Smooth muscle cell (in vitro differentiated cells): ENCODE measurements at regions not wholly inside any gene's neighbourhood (a gene's known extent, or its start where the extent isn't known, plus 50 kb on each side); places are given as distances from the start of the nearest gene placed in this dataset.

Experiments used
- DNase-seq: peaks from one replicate; lab custom pipeline; 2025; ENCODE audit not compliant: unreplicated experiment; lab: John Stamatoyannopoulos, UW
- H2AFZ ChIP-seq: fragments of 200-600 bp; sonication (generic); 2 replicates; pipeline ENCODE4 v1.6.0; 2016; ENCODE audit warnings: antibody characterized with exemption, low read depth, mild to moderate bottlenecking
- H3F3A ChIP-seq: fragments of 200-600 bp; sonication (generic); 2 replicates; pipeline ENCODE4 v1.6.0; 2017; ENCODE audit warnings: antibody characterized with exemption, low read depth
- H3K27ac ChIP-seq: fragments of 200-600 bp; sonication (generic); 2 replicates; pipeline ENCODE4 v1.5.1; 2016; ENCODE audit warnings: low read depth, mild to moderate bottlenecking
- H3K27me3 ChIP-seq: fragments of 200-600 bp; sonication (generic); 2 replicates; pipeline ENCODE4 v1.6.1; 2016; ENCODE audit warnings: low read depth, mild to moderate bottlenecking
- H3K36me3 ChIP-seq: fragments of 200-600 bp; sonication (generic); 2 replicates; pipeline ENCODE4 v1.5.1; 2016; ENCODE audit warnings: low read depth
- H3K4me1 ChIP-seq: fragments of 200-600 bp; sonication (generic); 2 replicates; pipeline ENCODE4 v1.5.1; 2016; ENCODE audit warnings: low read depth
- H3K4me2 ChIP-seq: fragments of 200-600 bp; sonication (generic); 2 replicates; pipeline ENCODE4 v1.6.0; 2016; ENCODE audit warnings: mild to moderate bottlenecking
- H3K4me3 ChIP-seq: fragments of 200-600 bp; sonication (generic); 2 replicates; pipeline ENCODE4 v1.5.1; 2016; ENCODE audit warnings: mild to moderate bottlenecking
- H3K79me2 ChIP-seq: fragments of 200-600 bp; sonication (generic); 2 replicates; pipeline ENCODE4 v1.6.0; 2016; ENCODE audit warnings: low read depth, mild to moderate bottlenecking
- H3K9ac ChIP-seq: fragments of 200-600 bp; sonication (generic); 2 replicates; pipeline ENCODE4 v1.6.0; 2016; ENCODE audit warnings: low read depth
- H3K9me3 ChIP-seq: fragments of 200-600 bp; sonication (generic); replicated peaks from 2 replicates; pipeline ENCODE4 v1.5.1; 2016; ENCODE audit warnings: low read depth
- H4K20me1 ChIP-seq: fragments of 200-600 bp; sonication (generic); 2 replicates; pipeline ENCODE4 v1.6.0; 2016; ENCODE audit warnings: low read depth
- WGBS: methylation state at CpG from one replicate; pipeline ENCODE4 v1.1.7; 2016; ENCODE audit warnings: low lambda C conversion rate; 5-methylcytosine and 5-hydroxymethylcytosine counted together
- TF ChIP-seq, protein P1 (sequence below): fragments of 200-600 bp; sonication (generic); IDR thresholded peaks from 2 replicates; pipeline ENCODE4 v1.5.1; 2017; ENCODE audit warnings: borderline replicate concordance, mild to moderate bottlenecking, antibody characterized with exemption; ENCODE audit not compliant: insufficient read depth, poor library complexity, severe bottlenecking

DNA sequence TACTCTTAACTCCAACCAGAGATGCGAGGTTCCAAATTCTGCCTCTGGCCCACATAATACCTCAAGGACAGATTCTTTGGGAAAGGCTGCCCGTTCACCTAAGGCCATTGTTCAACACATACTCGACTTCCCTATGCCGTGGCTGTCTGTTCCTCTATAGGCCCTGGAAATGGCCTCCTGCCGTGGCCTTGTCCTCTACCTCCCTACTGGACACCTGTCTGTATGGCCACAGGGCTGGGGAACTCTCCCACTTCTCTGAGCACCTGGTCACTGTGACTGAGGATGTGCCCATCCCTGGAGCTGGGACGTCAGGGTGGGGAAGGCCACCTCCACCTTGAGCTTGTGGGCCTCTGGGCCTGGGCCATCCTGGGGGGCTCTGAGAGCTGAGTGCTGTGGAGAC, 340.5 kb upstream of the B3GAT1 start:
- no peak for DNase-seq
- no peaks in the 10 kb centered on the region for H3K4me1 ChIP-seq
- no peak overlapping the region for H3K9ac ChIP-seq
- peaks cover 64% of the 10 kb centered on the region for H3K27me3 ChIP-seq
- H3K27ac ChIP-seq, result no peak overlapping the region
- no peaks in the 10 kb centered on the region for H3K36me3 ChIP-seq
- no peaks in the 10 kb centered on the region for H3F3A ChIP-seq
- no peak overlapping the region for H3K4me3 ChIP-seq
- TF ChIP-seq, protein P1, sequence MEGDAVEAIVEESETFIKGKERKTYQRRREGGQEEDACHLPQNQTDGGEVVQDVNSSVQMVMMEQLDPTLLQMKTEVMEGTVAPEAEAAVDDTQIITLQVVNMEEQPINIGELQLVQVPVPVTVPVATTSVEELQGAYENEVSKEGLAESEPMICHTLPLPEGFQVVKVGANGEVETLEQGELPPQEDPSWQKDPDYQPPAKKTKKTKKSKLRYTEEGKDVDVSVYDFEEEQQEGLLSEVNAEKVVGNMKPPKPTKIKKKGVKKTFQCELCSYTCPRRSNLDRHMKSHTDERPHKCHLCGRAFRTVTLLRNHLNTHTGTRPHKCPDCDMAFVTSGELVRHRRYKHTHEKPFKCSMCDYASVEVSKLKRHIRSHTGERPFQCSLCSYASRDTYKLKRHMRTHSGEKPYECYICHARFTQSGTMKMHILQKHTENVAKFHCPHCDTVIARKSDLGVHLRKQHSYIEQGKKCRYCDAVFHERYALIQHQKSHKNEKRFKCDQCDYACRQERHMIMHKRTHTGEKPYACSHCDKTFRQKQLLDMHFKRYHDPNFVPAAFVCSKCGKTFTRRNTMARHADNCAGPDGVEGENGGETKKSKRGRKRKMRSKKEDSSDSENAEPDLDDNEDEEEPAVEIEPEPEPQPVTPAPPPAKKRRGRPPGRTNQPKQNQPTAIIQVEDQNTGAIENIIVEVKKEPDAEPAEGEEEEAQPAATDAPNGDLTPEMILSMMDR, result no peak
- no peak overlapping the region for H2AFZ ChIP-seq
- H3K4me2 ChIP-seq, result no peak overlapping the region
- no peaks in the 10 kb centered on the region for H4K20me1 ChIP-seq
- no peaks in the 10 kb centered on the region for H3K9me3 ChIP-seq
- H3K79me2 ChIP-seq, result no peaks in the 10 kb centered on the region
- WGBS, result 95% methylated on average over 6 of the region's 6 CpGs

DNA sequence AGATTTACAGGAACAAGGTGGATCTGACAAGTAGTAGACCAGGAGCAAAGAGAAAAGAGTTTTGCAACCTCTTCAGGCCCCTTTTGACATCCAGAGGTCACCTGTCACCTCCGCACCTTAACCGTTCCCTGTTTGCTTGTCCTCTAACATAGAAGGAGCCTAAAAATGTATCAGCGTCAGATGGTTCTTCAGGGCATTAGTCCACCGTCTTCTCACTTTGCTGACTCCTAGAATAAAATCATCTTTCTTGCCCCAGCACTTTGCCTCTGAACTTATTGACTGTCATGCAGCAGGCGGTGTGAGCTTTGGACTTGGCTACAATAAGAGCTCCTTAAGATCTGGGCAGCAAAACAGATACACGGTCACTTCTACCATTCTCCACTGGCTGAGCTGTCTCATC, 339.7 kb upstream of the B3GAT1 start:
- no peaks in the 10 kb centered on the region for H3K9me3 ChIP-seq
- peaks cover 62% of the 10 kb centered on the region for H3K27me3 ChIP-seq
- no peak overlapping the region for H2AFZ ChIP-seq
- no peaks in the 10 kb centered on the region for H3K79me2 ChIP-seq
- H3K27ac ChIP-seq, result no peak overlapping the region
- no peaks in the 10 kb centered on the region for H4K20me1 ChIP-seq
- DNase-seq, result no peak
- 91% methylated on average over 6 of the region's 6 CpGs for WGBS
- TF ChIP-seq, protein P1, result no peak
- H3K9ac ChIP-seq, result no peak overlapping the region
- H3K4me2 ChIP-seq, result no peak overlapping the region
- H3K4me3 ChIP-seq, result no peak overlapping the region
- H3K4me1 ChIP-seq, result no peaks in the 10 kb centered on the region
- no peaks in the 10 kb centered on the region for H3K36me3 ChIP-seq
- no peaks in the 10 kb centered on the region for H3F3A ChIP-seq

DNA sequence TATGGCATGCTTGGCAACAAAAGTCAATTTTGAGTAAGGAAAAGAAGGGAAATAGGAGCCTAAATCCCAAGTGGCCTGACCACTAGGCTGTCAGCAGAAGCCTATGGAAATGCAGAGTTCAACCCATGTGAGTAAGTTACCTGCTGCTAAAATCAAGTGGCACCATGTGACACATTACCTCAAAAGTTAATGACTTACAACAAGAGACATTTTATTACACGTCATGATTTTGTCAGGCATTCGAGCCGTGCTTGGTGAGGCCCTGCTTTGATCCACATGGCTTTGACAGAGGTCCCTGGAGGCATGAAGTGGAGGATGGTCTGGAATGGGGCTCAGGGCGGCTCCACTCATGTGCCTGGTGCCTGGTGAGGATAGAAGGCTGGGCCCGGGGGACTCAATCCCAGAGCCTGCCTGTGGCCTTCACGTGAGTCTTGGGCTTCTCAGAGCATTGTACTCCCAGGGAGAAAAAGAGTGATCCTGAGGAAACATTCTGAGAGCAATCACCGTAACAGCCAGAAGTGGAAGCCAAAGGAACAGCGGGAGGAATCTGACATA, 339.1 kb upstream of the B3GAT1 start:
- Histone ChIP-seq H2AFZ (no peak overlapping the region), H3K79me2 (no peaks in the 10 kb centered on the region), H3K27me3 (peaks cover 56% of the 10 kb centered on the region), H3K9ac (no peak overlapping the region), H3K4me2 (no peak overlapping the region), H3K27ac (no peak overlapping the region), H3K9me3 (no peaks in the 10 kb centered on the region), H3K36me3 (no peaks in the 10 kb centered on the region), H3K4me3 (no peak overlapping the region), H3F3A (no peaks in the 10 kb centered on the region), H4K20me1 (no peaks in the 10 kb centered on the region), H3K4me1 (no peaks in the 10 kb centered on the region)
- 87% methylated on average over 8 of the region's 8 CpGs for WGBS
- no peak for DNase-seq
- TF ChIP-seq, protein P1, result no peak

DNA sequence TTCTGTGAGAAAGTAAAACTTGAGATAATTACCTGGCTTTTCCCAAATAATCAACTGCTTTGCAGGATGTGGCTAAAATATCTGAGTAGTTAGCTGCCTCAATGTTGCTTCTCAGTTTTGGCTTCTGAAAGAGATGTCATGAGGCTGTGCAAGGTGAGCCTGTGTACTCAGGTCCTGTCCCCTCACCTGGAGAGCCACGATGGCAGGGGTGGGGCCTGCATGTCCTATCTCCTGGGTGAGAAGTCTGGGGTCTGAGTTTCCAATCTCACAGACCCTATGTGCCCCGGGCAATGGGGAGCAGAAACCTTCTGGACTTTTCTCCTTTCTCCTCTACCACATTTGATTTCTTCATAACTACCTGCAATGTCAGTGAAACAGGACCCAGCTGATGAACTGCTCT, 338.6 kb upstream of the B3GAT1 start:
- Histone ChIP-seq H3K79me2 (no peaks in the 10 kb centered on the region), H3F3A (no peaks in the 10 kb centered on the region), H2AFZ (no peak overlapping the region), H3K9ac (no peak overlapping the region), H3K36me3 (no peaks in the 10 kb centered on the region), H3K4me3 (no peak overlapping the region), H3K27me3 (peaks cover 51% of the 10 kb centered on the region), H3K4me2 (no peak overlapping the region), H3K9me3 (no peaks in the 10 kb centered on the region), H3K4me1 (no peaks in the 10 kb centered on the region), H3K27ac (no peak overlapping the region), H4K20me1 (no peaks in the 10 kb centered on the region)
- DNase-seq, result no peak
- WGBS, result 83% methylated on average over 2 of the region's 2 CpGs
- TF ChIP-seq, protein P1, result no peak
